Hepatocyte (in vitro differentiated cells): ENCODE measurements at regions not wholly inside any gene's neighbourhood (a gene's known extent, or its start where the extent isn't known, plus 50 kb on each side); places are given as distances from the start of the nearest gene placed in this dataset.

Experiments
- EZH2 ChIP-seq: fragments of 200-600 bp; sonication (generic); IDR thresholded peaks from 2 replicates; pipeline ENCODE4 v1.6.1; 2016; ENCODE audit warnings: antibody characterized with exemption, mild to moderate bottlenecking, borderline replicate concordance
- EZH2phosphoT487 ChIP-seq: fragments of 200-600 bp; sonication (generic); IDR thresholded peaks from one replicate; pipeline ENCODE4 v1.6.1; 2018; ENCODE audit warnings: antibody characterized with exemption, mild to moderate bottlenecking, low read depth, moderate library complexity; ENCODE audit not compliant: unreplicated experiment, severe bottlenecking
- TF ChIP-seq, protein P1 (sequence below): fragments of 200-600 bp; sonication (generic); IDR thresholded peaks from 2 replicates; pipeline ENCODE4 v1.5.1; 2016; ENCODE audit warnings: antibody characterized with exemption, mild to moderate bottlenecking; ENCODE audit not compliant: poor library complexity

DNA sequence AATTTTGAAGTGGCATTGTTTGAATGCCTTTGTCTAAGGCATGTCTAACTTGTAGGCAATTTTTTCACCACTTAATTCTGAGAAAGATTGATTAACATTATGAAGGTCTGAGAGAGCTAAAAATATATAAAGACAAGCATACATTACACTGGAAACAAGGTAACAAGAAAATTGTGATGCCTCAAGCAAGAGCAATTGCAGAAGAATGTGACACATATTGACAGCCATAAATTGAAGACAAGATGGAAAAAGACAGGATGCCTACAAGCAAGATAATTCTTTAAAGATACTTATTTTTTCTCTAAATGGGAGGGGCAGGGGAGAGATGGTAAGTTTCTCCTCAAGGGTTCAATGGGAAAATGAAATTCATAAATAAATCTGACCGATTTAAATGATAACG, 103.1 kb upstream of the CYLC2 start:
- TF ChIP-seq, protein P1, sequence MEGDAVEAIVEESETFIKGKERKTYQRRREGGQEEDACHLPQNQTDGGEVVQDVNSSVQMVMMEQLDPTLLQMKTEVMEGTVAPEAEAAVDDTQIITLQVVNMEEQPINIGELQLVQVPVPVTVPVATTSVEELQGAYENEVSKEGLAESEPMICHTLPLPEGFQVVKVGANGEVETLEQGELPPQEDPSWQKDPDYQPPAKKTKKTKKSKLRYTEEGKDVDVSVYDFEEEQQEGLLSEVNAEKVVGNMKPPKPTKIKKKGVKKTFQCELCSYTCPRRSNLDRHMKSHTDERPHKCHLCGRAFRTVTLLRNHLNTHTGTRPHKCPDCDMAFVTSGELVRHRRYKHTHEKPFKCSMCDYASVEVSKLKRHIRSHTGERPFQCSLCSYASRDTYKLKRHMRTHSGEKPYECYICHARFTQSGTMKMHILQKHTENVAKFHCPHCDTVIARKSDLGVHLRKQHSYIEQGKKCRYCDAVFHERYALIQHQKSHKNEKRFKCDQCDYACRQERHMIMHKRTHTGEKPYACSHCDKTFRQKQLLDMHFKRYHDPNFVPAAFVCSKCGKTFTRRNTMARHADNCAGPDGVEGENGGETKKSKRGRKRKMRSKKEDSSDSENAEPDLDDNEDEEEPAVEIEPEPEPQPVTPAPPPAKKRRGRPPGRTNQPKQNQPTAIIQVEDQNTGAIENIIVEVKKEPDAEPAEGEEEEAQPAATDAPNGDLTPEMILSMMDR, result no peak
- TF ChIP-seq EZH2phosphoT487, result no peak
- TF ChIP-seq EZH2, result no peak
